Transverse colon (tissue), 4 donors: ENCODE measurements at regions not wholly inside any gene's neighbourhood (a gene's known extent, or its start where the extent isn't known, plus 50 kb on each side); places are given as distances from the start of the nearest gene placed in this dataset.

ENCODE experiments used
- DNase-seq: peaks from one replicate; pipeline ENCODE4 v3.0.0-alpha.2; 2019
- H3K27ac ChIP-seq, 4 donors: fragments of 200-600 bp; sonication (generic); 2 replicates each; pipeline ENCODE4 v1.5.1; 2016 to 2018; ENCODE audit warnings: inconsistent platforms in 4 of 4
- H3K27me3 ChIP-seq: fragments of 200-600 bp; sonication (generic); 2 replicates; pipeline ENCODE4 v1.5.1; 2017; ENCODE audit warnings: inconsistent platforms
- H3K36me3 ChIP-seq, 4 donors: fragments of 200-600 bp; sonication (generic); 2 replicates each; pipeline ENCODE4 v1.5.1; 2017 to 2019; ENCODE audit warnings: inconsistent platforms in 4 of 4
- H3K4me1 ChIP-seq, 4 donors: fragments of 200-600 bp; sonication (generic); 2 replicates each; pipeline ENCODE4 v1.5.1; 2017 to 2020; ENCODE audit warnings: inconsistent platforms in 4 of 4
- H3K4me3 ChIP-seq, 4 donors: fragments of 200-600 bp; sonication (generic); 1 replicate in 1 of 4; 2 replicates in 3 of 4; pipeline versions ENCODE4 v1.5.1 to v1.6.1; 2017 to 2019; ENCODE audit warnings: inconsistent platforms in 4 of 4
- H3K9me3 ChIP-seq, 2 donors: fragments of 200-600 bp; sonication (generic); 2 replicates each; pipeline ENCODE4 v1.5.1; 2017 to 2019; ENCODE audit warnings: inconsistent platforms in 2 of 2
- EP300 ChIP-seq: sonication (generic); formaldehyde crosslinking; IDR thresholded peaks from one replicate; pipeline ENCODE4 v1.6.1; 2017; ENCODE audit warnings: antibody characterized with exemption, low read depth
- POLR2A ChIP-seq: fragments of 450-650 bp; IDR thresholded peaks from one replicate; pipeline ENCODE4 v1.6.1; 2016; ENCODE audit warnings: antibody characterized with exemption, mild to moderate bottlenecking, moderate library complexity
- POLR2AphosphoS5 ChIP-seq, 3 donors: sonication (generic); formaldehyde crosslinking; IDR thresholded peaks; one replicate each; pipeline ENCODE4 v1.6.1; 2016; ENCODE audit warnings: antibody characterized with exemption in 3 of 3
- WGBS, 2 donors: methylation state at CpG; one replicate each; pipeline ENCODE4 v1.1.5; 2018; ENCODE audit warnings: low coverage in 1 of 2; 5-methylcytosine and 5-hydroxymethylcytosine counted together
- in situ Hi-C, 4 donors: fragments of 200-750 bp; cut with MboI; loops; one replicate each; pipeline versions ENCODE4 v1.15.0 to v1.15.1; 2017; ENCODE audit warnings: low sequenced_read_pairs in 3 of 4, low pct_ligation_motif_present in 1 of 4, low pct_unique_long_range_greater_than_20kb in 1 of 4
- intact Hi-C: fragments of 100-400 bp; cut with DNase I; formaldehyde crosslinking; loops from one replicate; pipeline ENCODE4 v1.15.1; 2023; ENCODE audit warnings: low total_unique reads
- TF ChIP-seq, protein P1 (sequence below), 5 experiments: fragments of 200-600 bp in 3 of 5; fragments of 450-650 bp in 2 of 5; sonication (generic) in 3 of 5; IDR thresholded peaks; 1 replicate in 2 of 5; 2 replicates in 3 of 5; pipeline ENCODE4 v1.5.1; 2016 to 2017; ENCODE audit warnings: antibody characterized with exemption in 5 of 5, inconsistent platforms in 3 of 5, mild to moderate bottlenecking in 2 of 5, moderate library complexity in 1 of 5

GRCh38 chr7:155969192-155969929, 157.1 kb upstream of the SHH start:
- 88 to 100% methylated on average over 4 to 21 of the region's 21 CpGs for WGBS, 2 donors
- Histone ChIP-seq H3K4me3 (no peak overlapping the region), H3K9me3 (no peaks in the 10 kb centered on the region), H3K4me1 (no peaks in the 10 kb centered on the region), H3K27ac (no peak overlapping the region), H3K36me3 (no peaks in the 10 kb centered on the region), H3K27me3 (no peaks in the 10 kb centered on the region)
- intact Hi-C loops: no loop called here
- in situ Hi-C loops: no loop called here
- TF ChIP-seq, protein P1, sequence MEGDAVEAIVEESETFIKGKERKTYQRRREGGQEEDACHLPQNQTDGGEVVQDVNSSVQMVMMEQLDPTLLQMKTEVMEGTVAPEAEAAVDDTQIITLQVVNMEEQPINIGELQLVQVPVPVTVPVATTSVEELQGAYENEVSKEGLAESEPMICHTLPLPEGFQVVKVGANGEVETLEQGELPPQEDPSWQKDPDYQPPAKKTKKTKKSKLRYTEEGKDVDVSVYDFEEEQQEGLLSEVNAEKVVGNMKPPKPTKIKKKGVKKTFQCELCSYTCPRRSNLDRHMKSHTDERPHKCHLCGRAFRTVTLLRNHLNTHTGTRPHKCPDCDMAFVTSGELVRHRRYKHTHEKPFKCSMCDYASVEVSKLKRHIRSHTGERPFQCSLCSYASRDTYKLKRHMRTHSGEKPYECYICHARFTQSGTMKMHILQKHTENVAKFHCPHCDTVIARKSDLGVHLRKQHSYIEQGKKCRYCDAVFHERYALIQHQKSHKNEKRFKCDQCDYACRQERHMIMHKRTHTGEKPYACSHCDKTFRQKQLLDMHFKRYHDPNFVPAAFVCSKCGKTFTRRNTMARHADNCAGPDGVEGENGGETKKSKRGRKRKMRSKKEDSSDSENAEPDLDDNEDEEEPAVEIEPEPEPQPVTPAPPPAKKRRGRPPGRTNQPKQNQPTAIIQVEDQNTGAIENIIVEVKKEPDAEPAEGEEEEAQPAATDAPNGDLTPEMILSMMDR (IDR thresholded peaks at IDR 0.05): no peak
- no peak for TF ChIP-seq POLR2A
- no peak for TF ChIP-seq POLR2AphosphoS5 (IDR thresholded peaks at IDR 0.05)
- no peak for TF ChIP-seq EP300
- DNase-seq: no peak

- Histone ChIP-seq H3K4me3 (no peak overlapping the region), H3K27me3 (no peaks in the 10 kb centered on the region), H3K27ac (no peak overlapping the region), H3K4me1 (peaks cover 0 to 6% (median 0%) of the 10 kb centered on the region in 4 donors), H3K9me3 (no peaks in the 10 kb centered on the region), H3K36me3 (no peaks in the 10 kb centered on the region)
- TF ChIP-seq POLR2A: no peak
- TF ChIP-seq, protein P1 (IDR thresholded peaks at IDR 0.05): no peak
- TF ChIP-seq EP300: no peak
- no peak for TF ChIP-seq POLR2AphosphoS5 (IDR thresholded peaks at IDR 0.05)
- intact Hi-C loops: no loop called here
- WGBS, 2 donors: 90% methylated on average over 7 of the region's 7 CpGs; no CpG with 5 or more reads in 1 of the 2 donors
- DNase-seq: no peak
- in situ Hi-C loops: no loop called here
These were observed 152.7 kb upstream of the SHH start for GRCh38 chr7:155965010-155965409.

DNA sequence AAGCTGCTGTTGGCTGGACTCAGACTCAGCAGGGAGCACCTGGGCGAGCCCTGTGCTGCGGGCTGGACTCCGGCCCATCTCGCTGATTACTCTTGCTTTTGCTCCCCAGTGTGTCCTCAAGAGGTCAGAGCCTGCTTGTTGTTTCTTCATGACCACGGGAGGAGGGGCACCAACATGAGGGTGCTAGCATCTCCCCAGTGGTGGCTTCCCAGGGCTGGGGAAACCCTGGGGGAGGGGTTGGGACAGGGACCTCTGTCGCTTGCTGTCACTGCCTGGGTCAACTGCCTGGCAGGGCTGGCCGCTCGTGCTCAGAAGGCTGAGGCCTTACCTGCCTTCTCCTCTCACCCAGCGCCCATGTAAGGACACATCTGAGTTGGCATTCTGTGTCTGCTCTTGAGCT, 152.3 kb upstream of the SHH start:
- in situ Hi-C loops (no loop called here), intact Hi-C loops (no loop called here)
- H3K4me3 ChIP-seq: no peak overlapping the region
- H3K9me3 ChIP-seq: no peaks in the 10 kb centered on the region
- no peak overlapping the region for H3K27ac ChIP-seq
- no peaks in the 10 kb centered on the region for H3K36me3 ChIP-seq
- TF ChIP-seq, protein P1 (IDR thresholded peaks at IDR 0.05): no peak
- TF ChIP-seq EP300: no peak
- no peak for TF ChIP-seq POLR2AphosphoS5 (IDR thresholded peaks at IDR 0.05)
- TF ChIP-seq POLR2A: no peak
- peaks cover 0 to 6% (median 0%) of the 10 kb centered on the region in 4 donors for H3K4me1 ChIP-seq
- WGBS, 2 donors: 86% methylated on average over 9 of the region's 9 CpGs; no CpG with 5 or more reads in 1 of the 2 donors
- no peaks in the 10 kb centered on the region for H3K27me3 ChIP-seq
- DNase-seq: no peak

DNA sequence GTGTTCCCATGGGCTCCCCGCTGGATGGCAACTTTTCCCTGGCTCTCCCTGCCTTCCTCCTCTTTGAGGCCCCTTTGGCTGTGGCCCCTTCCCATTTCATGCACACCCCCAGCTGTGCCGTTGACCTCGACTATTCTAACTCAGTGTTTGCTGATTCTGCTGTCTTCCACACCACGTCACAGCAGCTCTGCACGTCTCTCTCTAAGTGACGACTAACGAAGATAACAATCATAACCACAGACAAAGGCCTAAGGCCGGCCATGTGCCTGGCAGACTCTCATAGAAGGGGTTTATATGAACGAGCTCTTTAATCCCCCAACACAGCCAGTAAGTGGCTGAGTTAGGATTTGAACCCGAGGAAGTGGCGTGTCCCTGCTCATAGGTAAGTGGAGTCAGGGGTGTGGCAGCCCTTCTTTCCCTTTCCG, 151.5 kb upstream of the SHH start:
- DNase-seq: no peak
- Histone ChIP-seq H3K27ac (no peak overlapping the region), H3K4me3 (no peak overlapping the region), H3K27me3 (no peaks in the 10 kb centered on the region), H3K4me1 (peaks cover 0 to 6% (median 0%) of the 10 kb centered on the region in 4 donors), H3K9me3 (no peaks in the 10 kb centered on the region), H3K36me3 (no peaks in the 10 kb centered on the region)
- WGBS, 2 donors: 80 to 87% methylated on average over 3 to 12 of the region's 12 CpGs
- intact Hi-C loops: no loop called here
- TF ChIP-seq, protein P1 (IDR thresholded peaks at IDR 0.05): no peak
- no peak for TF ChIP-seq POLR2AphosphoS5 (IDR thresholded peaks at IDR 0.05)
- no peak for TF ChIP-seq POLR2A
- TF ChIP-seq EP300: no peak
- in situ Hi-C loops: no loop called here
